GM23248 (cell line): ENCODE measurements at regions not wholly inside any gene's neighbourhood (a gene's known extent, or its start where the extent isn't known, plus 50 kb on each side); places are given as distances from the start of the nearest gene placed in this dataset.

Experiments
- EZH2 ChIP-seq: fragments of 200-600 bp; sonication (generic); IDR thresholded peaks from 2 replicates; pipeline ENCODE4 v1.6.1; 2018; ENCODE audit warnings: antibody characterized with exemption, mild to moderate bottlenecking; ENCODE audit not compliant: insufficient read depth, poor library complexity, severe bottlenecking
- EZH2phosphoT487 ChIP-seq: fragments of 200-600 bp; sonication (generic); IDR thresholded peaks from 2 replicates; pipeline ENCODE4 v1.6.1; 2018; ENCODE audit warnings: antibody characterized with exemption, moderate library complexity, mild to moderate bottlenecking, low read depth; ENCODE audit not compliant: insufficient read depth

- no peak for TF ChIP-seq EZH2
- no peak for TF ChIP-seq EZH2phosphoT487
Measured at GRCh38 chr12:5369298-5369697, 62.6 kb upstream of the NTF3 start.
